Fibroblast of skin of left quadriceps (primary cell): ENCODE measurements at regions not wholly inside any gene's neighbourhood (a gene's known extent, or its start where the extent isn't known, plus 50 kb on each side); places are given as distances from the start of the nearest gene placed in this dataset.

Experiments used
- DNase-seq, 2 experiments: peaks; one replicate each; pipeline ENCODE4 v3.0.0-alpha.2; 2013; ENCODE audit warnings: low read depth in 2 of 2

DNA sequence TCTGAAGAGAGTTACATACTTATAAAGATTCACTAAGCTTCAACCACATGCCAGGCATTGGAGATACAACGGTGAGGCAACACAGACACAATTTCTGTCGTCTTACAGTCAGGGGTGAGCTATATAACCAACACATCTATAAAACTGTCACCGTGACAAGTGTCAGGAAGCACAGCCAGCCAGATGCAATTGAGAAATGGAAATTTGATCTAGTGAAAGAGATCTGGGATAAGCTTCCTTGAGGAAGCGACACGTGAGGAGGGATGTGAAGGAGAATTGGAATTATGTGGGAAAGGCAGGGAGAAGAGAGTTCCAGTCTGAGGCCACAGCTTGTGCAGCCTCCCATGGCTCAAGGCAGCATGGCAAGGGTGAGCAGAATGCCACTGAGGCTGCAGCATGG is 50.9 kb upstream of the ZNF354B start:
- no peak for DNase-seq

- no peak for DNase-seq
Observed at GRCh38 chr5:178801021-178801420, 58.7 kb upstream of the ZNF354B start.

GRCh38 chr5:178797546-178798440 is 62.0 kb upstream of the ZNF354B start:
- DNase-seq = no peak

- DNase-seq = no peak
Observed at GRCh38 chr5:178797101-178797521, 62.6 kb upstream of the ZNF354B start.

GRCh38 chr5:178796165-178796945 is 63.4 kb upstream of the ZNF354B start:
- no peak for DNase-seq

DNA sequence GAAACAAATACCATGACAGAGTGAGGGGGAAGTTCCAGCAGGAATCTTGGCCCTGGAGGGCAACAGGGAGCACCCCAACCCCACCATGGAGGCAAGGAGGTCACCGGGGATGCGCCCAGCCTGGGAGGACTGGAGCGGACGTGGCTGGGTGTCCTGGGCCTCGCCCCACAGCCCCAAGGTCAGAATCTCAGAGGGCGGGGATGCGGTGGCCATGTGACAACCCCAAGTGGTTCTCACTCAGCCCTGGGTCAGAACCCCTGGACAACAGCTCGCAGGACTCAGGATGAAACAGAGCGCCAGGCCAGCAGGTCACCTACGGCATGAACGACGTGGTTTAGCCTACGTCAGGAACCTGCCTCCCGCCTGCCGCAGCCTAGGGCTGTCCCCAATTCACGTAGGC is 64.0 kb upstream of the ZNF354A start:
- no peak for DNase-seq

GRCh38 chr5:178793696-178794095 is 63.2 kb upstream of the ZNF354A start:
- no peak for DNase-seq

GRCh38 chr5:178793151-178793550 is 62.7 kb upstream of the ZNF354A start:
- DNase-seq = no peak

DNA sequence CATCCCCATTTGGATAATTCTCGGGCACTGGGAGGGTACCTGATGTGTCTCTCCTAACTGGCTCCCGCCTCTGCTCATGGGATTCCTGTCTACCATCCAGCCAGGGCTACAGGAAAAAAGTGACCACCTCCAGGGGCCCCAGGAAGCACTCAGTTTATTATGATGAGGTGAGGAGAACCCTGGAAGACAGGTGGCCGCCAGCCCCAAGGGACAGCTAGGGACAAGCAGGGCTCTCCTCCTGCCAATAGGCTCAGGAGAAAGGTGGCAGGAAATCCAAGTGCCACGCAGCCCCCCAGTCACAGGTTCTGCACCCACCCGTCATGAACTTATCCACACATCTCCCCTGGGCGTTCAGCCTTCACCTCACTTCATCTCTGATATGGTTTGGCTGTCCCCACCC is 61.5 kb upstream of the ZNF354A start:
- DNase-seq = no peak

GRCh38 chr5:178790371-178790770 is 59.9 kb upstream of the ZNF354A start:
- DNase-seq = no peak

GRCh38 chr5:178788381-178789085 is 58.1 kb upstream of the ZNF354A start:
- DNase-seq = no peak

- DNase-seq = no peak
Observed at GRCh38 chr5:178787889-178788288, 57.4 kb upstream of the ZNF354A start.

GRCh38 chr5:178786859-178787499 is 56.5 kb upstream of the ZNF354A start:
- peak; percentile 13 to 15 for DNase-seq

GRCh38 chr5:178786417-178786816 is 56.0 kb upstream of the ZNF354A start:
- DNase-seq = no peak

DNA sequence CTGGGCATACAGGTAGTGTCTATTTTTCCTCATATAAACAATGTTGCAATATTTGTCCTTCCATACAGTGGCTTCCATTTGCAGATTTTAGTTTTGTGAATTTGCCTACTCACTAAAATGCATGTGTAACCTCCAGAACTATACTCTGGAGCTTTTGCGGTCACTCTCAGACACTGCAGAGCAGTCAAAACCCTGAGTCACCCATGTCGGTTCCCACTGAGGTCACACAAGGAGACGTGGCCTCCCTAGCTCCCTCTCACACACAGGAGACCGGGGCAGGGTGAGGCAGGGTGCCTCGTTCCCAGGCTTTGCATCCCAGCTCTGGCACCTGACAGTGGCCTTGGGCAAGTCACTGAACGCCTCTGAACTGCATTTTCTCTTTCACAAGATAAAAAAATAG is 55.5 kb upstream of the ZNF354A start:
- no peak for DNase-seq

GRCh38 chr5:178784391-178784790 is 53.9 kb upstream of the ZNF354A start:
- no peak for DNase-seq

GRCh38 chr5:178781936-178782335 is 51.5 kb upstream of the ZNF354A start:
- DNase-seq = no peak

GRCh38 chr5:178780581-178781498 is 50.4 kb upstream of the ZNF354A start:
- DNase-seq = no peak
